Kidney capillary endothelial cell (primary cell): ENCODE measurements at regions not wholly inside any gene's neighbourhood (a gene's known extent, or its start where the extent isn't known, plus 50 kb on each side); places are given as distances from the start of the nearest gene placed in this dataset.
A peak's percentile ranks its signal among the peaks of the same experiment; 100 is the strongest.
"Not testable (repeated sequence)": the region's sequence is repeated elsewhere in the genome, so short reads cannot be mapped to it uniquely, and the experiment has no call there.

Experiments used
- DNase-seq: peaks from one replicate; pipeline ENCODE4 v3.0.0-alpha.2; 2018; ENCODE audit warnings: low spot score

DNA sequence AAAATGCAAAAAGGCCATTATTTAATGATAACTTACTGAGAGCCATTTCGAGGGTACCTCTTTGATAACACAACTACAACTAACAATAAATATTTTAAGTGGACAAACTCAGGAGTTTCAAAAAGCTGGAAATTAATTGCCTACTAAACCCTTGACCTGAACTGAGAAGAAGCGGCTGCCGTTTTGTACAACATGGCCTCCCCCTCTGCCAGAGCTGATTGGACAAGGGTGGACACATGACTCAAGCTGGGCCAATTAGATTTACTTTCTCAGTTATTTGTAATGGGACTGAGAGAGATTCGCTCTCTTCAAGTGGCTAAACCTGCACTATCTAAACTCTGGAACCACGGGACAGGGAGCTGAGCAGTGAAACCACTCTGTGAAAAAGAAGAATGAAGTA is 135.9 kb upstream of the SERPINE2 start:
- DNase-seq, result no peak

DNA sequence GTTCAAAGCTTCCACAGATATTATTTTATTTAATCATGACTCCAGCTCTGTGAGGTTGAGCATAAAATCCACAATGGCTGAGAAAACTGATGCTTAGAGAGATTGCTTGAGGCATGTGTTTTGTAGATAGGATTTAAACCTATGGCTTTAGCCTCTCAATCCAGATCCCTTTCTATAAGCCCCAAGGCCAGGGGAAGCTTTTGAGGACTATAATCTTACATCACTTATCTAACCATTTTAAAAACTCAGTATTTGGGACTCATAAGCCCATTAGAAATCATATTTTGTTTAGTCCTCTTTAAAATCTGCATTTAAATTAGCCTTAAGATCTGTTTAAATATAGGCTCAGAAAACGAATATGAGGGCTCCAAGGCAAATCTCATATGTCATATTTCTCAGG is 135.4 kb upstream of the SERPINE2 start:
- DNase-seq, result no peak

DNA sequence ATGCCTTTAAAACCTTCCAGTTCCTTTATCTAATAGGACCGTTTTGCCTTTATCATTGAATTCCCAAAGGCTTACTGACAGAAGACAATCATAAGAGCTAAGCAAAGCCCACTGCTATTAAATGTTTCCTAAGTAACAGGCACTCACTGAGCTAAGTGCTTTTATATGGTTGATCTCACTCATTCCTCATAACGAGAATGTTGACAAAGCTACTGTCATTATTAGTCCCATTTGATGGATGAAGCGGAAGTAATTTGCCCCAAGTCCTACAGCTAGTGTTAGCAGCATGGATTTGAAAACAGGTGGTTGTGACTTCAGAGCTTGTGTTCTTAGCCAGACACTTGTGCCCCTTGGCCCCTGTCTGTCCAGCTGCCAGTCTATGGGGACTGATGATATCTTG is 134.8 kb upstream of the SERPINE2 start:
- DNase-seq, result no peak

DNA sequence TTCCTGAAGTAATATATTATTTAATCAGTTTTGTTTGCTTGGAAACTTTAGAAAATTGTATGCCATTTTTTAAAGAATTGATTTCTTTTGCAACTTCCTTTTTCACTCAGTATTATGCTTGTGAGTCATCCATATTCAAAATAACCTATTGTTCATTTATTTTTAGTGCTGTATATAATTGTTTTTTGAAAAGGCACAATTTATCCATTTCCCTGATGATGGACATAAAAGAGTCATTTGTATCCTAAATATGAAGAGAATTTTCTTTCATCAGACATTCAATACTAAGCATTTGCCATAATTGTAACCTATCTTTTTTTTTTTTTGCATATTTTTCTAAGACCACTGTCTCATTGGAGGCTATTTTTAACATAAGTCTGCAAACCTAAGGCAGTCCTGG is 134.1 kb upstream of the SERPINE2 start:
- peak; percentile 31 for DNase-seq

DNA sequence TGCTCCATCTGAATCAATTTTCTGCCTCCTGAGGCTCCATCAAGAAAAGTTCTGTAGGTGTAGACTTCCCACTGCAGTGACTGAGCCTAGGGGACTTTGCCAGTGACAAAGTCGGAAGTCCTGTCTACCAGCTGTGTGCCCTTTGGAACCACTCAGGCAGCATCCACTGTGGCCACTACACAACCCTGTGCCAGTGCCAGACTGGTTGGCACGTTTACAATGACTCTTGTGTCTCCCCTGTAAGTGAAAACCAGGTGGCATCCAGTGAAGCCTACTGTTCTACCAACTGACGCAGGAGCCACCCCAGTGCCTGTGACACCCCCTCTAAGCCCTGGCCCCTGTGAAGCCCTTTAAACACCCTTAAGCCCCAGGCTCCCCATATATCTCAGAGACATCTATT is 132.1 kb upstream of the SERPINE2 start:
- no peak for DNase-seq

DNA sequence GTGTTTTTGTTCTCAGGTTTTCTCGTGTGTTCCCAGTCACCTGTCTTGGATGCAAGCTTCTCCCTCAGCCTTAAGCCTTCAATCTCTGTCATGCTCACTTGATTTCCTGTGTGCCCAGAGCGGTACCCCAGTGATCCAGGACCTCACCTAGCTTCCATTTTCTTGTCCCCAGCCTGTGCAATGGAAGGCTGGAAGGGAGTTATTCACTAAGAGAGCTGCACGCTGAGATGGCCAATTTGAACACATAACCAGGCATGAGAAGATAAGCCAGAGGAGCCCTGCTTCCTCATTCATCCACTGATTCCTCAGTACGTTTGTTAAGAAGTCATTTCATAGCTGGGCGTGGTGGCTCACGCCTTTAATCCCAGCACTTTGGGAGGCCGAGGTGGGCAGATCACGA is 130.8 kb upstream of the SERPINE2 start:
- no peak for DNase-seq

DNA sequence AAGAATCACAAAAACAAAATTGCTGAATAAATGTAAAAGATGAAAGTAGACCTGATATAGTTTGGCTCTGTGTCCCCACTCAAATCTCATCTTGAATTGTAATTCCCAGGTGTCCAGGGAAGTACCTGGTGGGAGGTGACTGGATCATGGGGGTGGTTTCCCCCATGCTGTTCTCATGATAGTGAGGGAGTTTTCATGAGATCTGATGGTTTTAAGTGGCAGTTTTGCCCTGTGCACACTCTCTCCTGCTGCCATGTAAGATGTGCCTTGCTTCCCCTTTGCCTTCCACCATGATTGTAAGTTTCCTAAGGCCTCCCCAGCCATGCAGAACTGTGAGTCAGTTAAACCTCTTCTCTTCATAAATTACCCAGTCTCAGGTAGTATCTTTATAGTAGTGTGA is 128.7 kb upstream of the SERPINE2 start:
- not testable (repeated sequence) for DNase-seq

DNA sequence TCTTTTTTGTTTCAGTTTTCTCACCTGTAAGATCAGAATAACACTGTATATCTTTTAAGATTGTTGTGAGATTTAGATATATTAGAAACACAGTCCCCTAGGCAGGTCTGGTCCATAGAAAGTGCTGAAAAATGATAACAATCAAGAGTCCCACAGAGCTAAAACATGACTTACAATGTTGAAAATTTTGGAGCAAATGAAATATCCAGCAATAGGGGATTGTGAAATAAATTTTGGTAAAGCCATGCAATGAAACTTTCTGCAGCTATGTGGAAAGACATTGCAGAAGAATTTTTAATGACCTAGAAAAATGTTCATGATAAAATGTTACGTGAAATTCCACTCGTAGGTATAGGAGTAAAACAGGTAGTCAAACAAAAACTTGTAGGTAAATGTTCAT is 127.6 kb upstream of the SERPINE2 start:
- no peak for DNase-seq

DNA sequence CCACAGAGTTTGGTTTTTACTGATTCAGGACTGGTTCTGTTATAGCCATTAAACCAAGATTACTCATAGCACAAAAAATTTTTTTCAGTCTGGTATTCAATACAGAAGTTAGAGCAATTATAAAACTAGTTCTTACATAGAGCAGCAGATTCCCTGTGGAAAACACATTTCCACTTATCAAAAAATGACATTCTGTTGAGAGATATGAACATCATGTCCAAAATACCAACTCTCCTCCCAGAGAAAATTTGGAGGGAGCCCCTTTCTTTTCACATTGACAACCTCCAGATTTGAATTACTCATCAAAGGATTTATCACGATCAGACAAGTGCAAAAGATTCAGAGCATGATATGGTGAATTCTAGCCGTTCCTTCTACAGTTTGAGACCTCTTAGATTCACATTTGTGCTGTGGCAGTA is 126.8 kb upstream of the SERPINE2 start:
- no peak for DNase-seq

DNA sequence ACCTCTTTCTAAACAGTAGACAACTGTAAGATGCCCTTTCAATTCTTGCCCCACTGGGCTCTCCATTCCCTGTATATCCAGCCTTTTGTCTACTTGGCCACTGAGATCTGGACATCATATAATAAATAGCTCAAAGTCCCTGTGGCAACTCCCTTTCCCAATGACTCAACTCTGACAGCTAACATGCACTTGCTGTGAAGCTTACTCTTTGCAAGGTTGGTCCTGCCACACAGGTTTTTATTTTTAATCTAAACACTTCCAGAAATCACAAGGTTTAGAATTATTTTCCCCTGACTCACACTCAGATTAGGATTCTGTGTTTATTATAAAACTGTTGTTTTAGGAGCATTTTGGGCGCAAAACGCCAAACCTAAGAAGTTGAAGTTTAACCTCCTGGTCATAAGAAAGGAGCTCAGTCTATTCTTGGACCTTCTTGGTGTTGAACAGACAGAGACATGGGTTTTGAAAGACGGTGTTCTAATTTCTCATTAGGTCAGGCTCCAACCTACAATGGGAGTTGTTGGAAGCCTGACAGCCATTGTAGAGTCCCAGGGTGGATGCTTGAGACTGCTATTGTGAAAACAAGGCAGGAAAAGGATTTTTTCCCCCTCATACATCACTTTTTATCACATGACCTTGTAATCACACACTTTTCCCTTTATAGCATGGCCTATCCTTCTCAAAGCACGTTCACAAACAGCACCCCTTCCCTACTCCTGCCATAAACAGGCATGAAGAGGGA is 124.7 kb upstream of the SERPINE2 start:
- DNase-seq, result no peak

DNA sequence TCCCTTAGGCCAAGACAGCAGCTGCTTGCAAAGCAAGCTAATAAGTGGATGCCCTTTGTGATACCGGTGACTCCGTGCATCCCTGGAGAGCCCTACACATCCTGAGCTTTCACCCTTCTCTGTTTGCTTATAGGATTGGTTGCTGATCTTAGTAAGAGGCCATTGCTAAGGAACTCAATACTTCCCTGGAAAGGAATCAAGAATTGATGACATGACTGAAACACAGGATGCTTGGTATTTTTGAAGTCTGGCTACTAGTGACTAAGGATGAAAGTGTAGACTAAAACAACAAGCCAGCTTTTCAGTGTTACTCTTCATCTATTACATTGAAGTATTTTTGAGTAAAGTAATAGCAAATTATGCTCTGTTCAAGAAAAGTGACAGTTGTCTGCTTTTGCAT is 123.0 kb upstream of the SERPINE2 start:
- DNase-seq, result peak; percentile 10

DNA sequence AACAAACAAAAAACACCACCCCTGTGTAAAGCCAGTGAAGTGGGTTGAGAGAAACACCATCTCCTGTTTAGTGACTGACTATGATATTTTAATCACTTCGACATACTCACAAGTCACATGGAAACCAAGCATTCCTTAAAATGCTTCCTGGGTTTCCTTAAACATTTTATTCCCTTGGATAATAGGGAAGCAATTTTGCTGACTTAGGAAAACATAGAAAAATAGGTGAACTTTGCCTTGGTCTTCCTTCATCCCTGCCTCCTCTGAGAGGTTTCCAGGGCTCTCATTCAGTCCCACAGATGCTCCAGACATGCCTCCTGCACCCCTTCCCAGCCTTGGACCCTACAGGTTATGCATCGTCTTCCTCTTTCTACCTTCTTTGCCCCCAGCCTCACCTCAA is 122.6 kb upstream of the SERPINE2 start:
- no peak for DNase-seq

DNA sequence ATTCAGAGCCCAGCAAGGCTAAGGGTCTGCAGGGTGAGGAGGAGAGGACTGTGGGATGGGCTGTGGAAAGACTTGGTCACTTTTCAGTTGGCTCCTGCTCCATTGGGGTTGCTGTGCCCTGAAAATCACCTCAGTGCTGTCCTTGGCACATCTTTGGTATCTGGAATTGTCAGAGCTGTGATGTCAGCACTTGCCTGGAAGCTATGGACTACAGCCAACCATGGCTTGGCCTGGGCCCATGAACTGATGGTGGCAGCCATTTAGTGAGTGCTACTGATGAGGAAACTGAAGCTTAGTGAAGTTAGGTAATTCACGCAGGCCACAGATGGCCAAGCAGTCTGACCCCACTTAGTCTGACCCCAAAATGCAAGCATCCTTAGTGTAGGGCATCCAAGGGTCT is 121.8 kb upstream of the SERPINE2 start:
- no peak for DNase-seq

DNA sequence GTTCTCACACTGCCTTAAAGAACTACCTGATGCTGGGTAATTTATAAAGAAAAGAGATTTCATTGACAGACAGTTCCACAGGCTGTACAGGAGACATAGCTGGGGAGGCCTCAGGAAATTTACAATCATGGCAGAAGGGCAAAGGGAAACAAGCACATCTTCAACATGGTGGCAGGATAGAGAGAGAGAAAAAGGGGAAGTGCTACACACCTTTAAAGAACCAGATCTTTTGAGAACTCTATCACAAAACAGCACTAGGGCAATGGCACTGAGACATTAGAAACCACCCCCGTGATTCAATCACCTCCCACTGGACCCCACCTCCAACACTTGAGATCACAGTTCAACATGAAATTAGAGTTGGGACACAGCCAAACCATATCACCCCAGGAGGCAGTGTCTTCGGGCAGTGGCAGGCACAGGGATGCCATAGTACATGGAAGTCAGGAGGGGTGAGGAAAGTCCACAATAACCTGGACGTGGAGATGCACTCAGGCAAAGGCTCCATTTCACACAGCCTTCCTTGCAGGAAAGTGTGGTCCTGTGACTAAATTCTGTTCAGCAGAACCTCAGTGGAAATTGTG is 120.4 kb upstream of the SERPINE2 start:
- no peak for DNase-seq

DNA sequence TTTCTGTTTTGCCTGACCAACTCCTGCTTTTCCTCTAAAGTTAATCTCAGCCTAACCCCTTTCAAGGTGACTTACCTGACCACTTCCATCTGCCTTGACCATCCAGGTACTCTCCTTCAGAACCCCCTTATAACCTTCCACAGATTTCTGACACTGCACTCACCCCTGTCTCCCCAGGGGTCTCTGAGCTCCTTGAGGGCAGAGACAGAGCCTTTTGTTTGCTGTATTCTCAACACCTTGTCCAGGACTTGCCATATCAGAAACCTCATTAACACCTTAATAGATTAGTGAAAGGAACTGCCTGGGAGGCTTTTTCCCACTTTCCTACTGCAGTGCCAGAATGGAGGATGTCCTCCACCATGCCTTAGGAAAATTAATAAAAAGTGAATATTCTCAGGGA is 119.7 kb upstream of the SERPINE2 start:
- DNase-seq, result no peak

DNA sequence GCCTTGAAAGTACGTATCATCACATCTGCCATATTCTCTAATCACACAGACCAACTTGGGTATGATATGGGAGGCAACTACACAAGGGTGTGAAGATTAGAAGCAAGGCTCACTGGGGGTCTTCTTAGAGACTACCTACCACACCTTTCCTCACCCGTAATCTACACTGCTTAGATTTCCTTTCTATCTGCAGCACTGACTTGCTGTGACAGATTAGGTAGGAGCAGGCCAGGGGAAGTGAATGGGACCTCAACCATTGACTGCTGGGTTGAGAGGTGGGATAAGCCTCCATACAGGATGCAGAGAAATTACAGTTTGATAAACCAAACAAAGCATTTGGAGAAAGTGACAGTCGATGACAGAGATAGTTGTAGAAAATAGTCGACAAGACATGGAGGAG is 119.0 kb upstream of the SERPINE2 start:
- no peak for DNase-seq

DNA sequence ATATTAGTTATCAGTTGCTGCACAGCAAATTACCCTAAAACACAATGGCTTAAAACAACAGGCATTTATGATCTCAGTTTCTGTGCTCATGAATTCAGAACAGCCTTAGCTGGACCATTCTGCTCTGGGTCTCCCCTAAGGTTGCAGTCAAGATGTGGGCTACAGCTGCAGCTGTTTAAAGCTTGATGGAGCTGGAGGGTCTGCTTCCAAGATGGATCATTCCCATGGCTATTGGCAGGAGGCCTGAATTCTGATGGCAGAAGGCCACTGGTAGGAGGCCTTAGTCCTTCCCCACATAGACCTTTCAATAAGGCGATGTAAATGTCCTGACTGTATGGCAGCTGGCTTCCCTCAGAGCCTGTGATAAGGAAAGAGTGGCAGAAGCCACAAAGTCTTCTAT is 118.6 kb upstream of the SERPINE2 start:
- DNase-seq, result no peak

DNA sequence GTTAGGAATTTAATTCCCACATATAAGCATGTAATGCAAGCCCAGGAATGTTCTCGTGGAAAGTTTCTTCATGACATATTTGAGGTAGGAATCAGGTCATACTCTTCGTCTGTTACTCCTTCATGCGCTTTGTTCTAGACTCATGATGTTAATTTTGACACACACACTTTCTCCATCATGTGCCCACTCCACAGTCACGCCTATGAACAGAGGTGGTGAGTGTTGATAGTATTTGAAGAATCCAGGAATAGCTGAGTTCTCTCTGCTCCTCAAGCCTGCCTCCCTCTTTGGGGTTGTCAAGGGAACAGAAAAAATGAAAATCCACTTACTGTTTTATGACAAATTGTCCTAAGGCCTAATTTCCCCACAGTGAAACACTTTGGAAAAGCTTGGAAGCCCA is 117.3 kb upstream of the SERPINE2 start:
- no peak for DNase-seq

DNA sequence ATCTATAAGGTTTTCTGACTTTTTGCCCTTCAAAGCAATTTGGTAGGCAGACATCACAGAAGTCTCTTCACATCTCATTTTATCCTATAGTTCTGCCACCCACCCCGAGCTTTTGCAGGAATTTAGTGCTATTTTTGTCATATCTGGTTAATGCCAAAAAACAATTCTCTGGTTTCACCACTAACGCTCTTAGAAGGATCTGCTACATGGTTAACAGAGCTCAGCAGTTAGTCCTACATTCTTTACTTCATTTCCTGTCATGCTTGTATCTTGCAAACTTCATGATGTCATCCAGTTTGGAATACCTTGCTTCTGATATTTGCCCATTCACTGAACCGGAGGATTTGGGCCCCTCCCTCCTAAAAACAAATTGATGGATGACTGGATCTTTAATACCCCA is 116.8 kb upstream of the SERPINE2 start:
- no peak for DNase-seq

DNA sequence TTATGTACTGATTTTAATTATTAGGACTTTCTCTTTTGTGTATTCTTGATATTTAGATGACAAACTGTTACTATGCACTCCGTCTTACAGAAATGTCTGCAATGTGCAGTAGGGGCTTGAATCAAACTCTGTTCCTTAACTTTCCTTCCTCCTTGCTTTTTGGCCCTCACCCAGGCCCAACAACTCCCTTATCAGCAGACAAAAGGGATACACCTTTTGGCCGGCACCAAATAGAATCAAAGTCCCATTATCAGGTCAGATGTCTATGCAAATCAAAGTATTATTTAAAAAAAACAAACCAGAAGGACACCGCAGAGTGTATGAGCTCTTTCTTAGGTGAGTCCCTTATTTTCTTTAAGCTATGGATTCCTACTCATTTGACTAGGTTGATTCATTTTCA is 116.3 kb upstream of the SERPINE2 start:
- DNase-seq, result no peak

DNA sequence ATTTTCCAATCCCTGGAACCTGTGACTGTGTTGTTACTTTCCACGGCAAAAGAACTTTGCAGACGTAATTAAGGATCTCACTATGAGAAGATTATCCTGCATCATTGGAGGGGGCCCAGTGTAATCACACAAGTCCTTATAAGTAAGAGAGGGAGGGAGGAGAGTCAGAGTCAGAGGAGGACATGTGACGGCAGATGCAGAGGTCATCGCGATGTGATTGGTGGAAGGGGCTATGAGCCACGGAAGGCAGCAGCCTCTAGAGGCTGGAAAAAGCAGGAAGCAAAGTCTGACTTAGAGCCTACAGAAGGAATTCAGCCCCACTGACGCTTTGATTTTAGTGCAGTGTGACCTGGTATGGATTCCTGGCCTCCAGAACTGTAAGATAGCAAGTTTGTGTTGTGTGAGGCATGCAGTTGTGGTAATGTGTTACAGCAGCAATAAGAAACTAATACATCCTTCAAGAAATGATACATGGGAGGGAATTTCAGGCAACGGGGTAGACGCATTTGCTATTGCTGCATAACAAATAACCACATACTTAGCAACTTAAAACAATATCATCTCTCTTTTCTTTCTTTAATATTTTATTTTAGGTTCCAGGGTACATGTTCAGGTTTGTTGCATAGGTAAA is 112.7 kb upstream of the SERPINE2 start:
- DNase-seq, result no peak

DNA sequence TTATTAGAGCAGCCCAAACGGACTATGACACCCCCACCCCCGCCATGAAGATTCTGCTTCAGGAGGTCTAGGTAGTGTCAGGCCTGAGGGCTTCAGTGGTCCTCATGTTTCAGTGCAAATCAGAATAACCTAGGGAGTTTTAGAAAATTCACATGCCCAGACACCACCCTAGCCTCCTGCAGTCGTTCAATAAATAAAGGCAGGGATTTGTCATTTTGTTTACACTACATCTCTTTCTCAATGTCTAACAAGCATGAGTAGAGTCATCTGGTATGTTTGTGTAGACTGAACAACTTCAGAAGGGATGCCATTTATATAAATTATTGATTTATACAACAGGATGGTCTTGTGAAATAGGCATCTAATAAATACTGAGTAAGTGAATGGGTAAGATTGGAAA is 112.1 kb upstream of the SERPINE2 start:
- no peak for DNase-seq

DNA sequence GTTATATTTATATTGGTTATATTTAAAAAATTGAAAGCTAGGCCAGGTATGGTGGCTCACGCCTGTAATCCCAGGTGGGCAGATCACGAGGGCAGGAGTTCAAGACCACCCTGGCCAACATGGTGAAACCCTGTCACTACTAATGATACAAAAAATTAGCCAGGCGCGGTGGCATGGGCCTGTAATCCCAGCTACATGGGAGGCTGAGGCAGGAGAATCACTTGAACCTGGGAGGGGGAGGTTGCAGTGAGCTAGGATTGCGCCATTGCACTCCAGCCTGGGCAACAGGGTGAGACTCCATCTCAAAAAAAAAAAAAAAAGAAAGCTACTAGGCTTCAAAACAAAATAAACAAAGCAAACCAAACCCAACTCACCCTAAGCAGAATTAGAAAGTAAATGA is 109.0 kb upstream of the SERPINE2 start:
- DNase-seq, result not testable (repeated sequence)

DNA sequence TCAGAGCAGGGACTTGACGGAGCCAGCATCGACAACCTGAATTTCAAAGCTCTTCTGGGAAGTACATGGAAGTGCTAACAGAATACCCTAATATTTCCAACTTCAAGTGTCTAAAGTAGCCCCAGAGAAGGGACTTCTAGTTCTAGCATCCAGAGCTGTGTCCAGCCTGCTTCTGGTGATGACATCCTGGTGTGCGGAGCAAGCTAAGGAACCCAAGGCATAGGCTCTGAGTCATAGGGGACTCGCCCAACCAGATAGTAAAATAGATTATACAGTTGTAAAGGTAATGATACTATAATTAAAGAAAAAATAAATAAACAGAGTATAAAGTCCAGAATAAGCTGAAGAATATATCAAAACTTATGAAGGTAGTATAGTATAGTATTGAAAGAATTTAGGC is 108.1 kb upstream of the SERPINE2 start:
- no peak for DNase-seq
